ENCODE measurements at regions not wholly inside any gene's neighbourhood (a gene's known extent, or its start where the extent isn't known, plus 50 kb on each side); places are given as distances from the start of the nearest gene placed in this dataset.

DNA sequence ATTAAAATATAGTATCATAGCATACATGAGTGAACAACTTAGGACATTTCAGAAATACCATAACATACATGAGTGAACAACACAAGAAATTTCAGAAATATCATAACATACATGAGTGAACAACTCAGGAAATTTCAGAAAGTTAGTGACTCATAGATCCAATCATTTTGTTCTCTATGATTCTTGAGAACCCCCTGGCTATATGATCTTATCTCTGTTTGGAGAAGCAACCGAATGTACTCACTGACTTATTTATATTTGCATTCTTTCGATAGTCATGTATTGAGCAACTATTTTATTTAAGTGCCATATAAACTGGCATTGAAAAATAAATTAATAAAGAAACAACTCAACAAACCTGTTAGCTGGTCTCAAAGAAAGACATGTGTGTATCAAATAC, 251.1 kb downstream of the EFNB2 start:
- TF ChIP-seq EZH2 (IDR thresholded peaks at IDR 0.05; ENCODE audit: borderline replicate concordance) (no peak), CTCF (IDR thresholded peaks at IDR 0.05; ENCODE audit: poor library complexity) (no peak), EZH2phosphoT487 (IDR thresholded peaks at IDR 0.05; ENCODE audit: low read depth, severe bottlenecking, unreplicated experiment) (no peak)

Data from hepatocyte (in vitro differentiated cells).